IgD-negative memory B cell (primary cell): ENCODE measurements at regions not wholly inside any gene's neighbourhood (a gene's known extent, or its start where the extent isn't known, plus 50 kb on each side); places are given as distances from the start of the nearest gene placed in this dataset.
"Not testable (repeated sequence)": the region's sequence is repeated elsewhere in the genome, so short reads cannot be mapped to it uniquely, and the experiment has no call there.

Experiments
- H3K27ac Mint-ChIP-seq, 3 donors: one replicate each; pipeline ENCODE4 v1.8.0; 2020 to 2022; ENCODE audit warnings: mild to moderate bottlenecking in 3 of 3, mixed read lengths in 3 of 3, moderate library complexity in 1 of 3
- H3K27me3 Mint-ChIP-seq: one replicate; pipeline ENCODE4 v1.8.0; 2021; ENCODE audit warnings: mixed read lengths
- H3K36me3 Mint-ChIP-seq: one replicate; pipeline ENCODE4 v1.8.0; 2020; ENCODE audit warnings: mild to moderate bottlenecking, mixed read lengths
- H3K4me1 Mint-ChIP-seq, 3 donors: one replicate each; pipeline ENCODE4 v1.8.0; 2020 to 2022; ENCODE audit warnings: mixed read lengths in 3 of 3, mild to moderate bottlenecking in 1 of 3
- H3K4me3 Mint-ChIP-seq, 4 donors: one replicate each; pipeline ENCODE4 v1.8.0; 2020 to 2022; ENCODE audit warnings: mild to moderate bottlenecking in 4 of 4, mixed read lengths in 4 of 4, moderate library complexity in 3 of 4
- H3K9me3 Mint-ChIP-seq, 3 donors: one replicate each; pipeline ENCODE4 v1.8.0; 2020 to 2021; ENCODE audit warnings: mixed read lengths in 3 of 3, mild to moderate bottlenecking in 1 of 3

GRCh38 chr5:159797261-159797970 is 118.9 kb upstream of the ADRA1B start:
- Mint-ChIP-seq H3K36me3 (no peaks in the 10 kb centered on the region), H3K9me3 (no peaks in the 10 kb centered on the region), H3K27ac (peak overlapping the region in 1 of 3 donors; percentile 48)

GRCh38 chr5:159799701-159800100 is 116.6 kb upstream of the ADRA1B start:
- Mint-ChIP-seq H3K9me3 (no peaks in the 10 kb centered on the region), H3K36me3 (no peaks in the 10 kb centered on the region), H3K4me1 (peaks cover 5 to 16% (median 5%) of the 10 kb centered on the region in 3 donors), H3K27ac (no peak overlapping the region), H3K27me3 (peaks cover 2% of the 10 kb centered on the region), H3K4me3 (no peak overlapping the region)

More at GRCh38 chr5:159797261-159797970, 118.9 kb upstream of the ADRA1B start:
- Mint-ChIP-seq H3K4me3 (no peak overlapping the region), H3K4me1 (peaks cover under 1 to 10% (median 3%) of the 10 kb centered on the region in 3 donors), H3K27me3 (peaks cover 2% of the 10 kb centered on the region)

DNA sequence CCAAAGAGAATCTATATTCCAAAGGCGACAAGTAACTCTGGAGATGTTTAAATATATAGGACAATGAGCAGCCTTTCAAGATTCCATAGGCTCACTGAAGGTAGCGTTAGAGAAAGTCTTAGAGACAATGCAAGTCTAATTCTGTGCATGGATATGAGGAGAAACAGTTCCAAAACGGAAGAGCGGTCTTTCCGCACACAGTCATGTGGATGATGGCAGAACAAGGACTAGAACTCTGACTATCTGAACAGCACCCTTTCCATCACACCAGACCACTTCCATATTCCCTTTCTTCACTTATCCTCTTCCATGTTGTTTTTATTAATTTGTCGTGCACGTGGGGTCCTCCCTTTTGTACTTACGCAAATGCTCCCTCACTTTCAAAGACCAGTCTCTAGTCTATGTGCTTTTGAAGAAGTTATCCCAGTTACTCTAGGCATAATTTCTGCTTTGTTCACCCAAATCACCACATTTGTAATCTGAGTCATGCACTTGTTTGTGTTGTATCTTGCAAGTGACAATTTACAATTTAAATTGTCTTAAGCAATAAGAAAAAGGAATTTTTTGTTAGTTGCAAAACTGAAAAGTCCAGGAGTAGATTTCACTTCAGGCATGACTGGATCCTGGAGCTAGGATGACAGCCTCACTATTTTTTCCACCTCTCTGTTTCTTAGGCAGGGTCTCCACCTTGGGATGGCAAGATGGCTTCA is 116.0 kb upstream of the ADRA1B start:
- Mint-ChIP-seq H3K27me3 (peaks cover 2% of the 10 kb centered on the region), H3K4me1 (peaks cover 5 to 16% (median 7%) of the 10 kb centered on the region in 3 donors), H3K36me3 (no peaks in the 10 kb centered on the region), H3K27ac (no peak overlapping the region), H3K9me3 (no peaks in the 10 kb centered on the region), H3K4me3 (no peak overlapping the region)

GRCh38 chr5:159801303-159801702 is 115.0 kb upstream of the ADRA1B start:
- Mint-ChIP-seq H3K4me3 (no peak overlapping the region), H3K36me3 (no peaks in the 10 kb centered on the region), H3K4me1 (peaks cover 5 to 16% (median 7%) of the 10 kb centered on the region in 3 donors), H3K9me3 (no peaks in the 10 kb centered on the region), H3K27ac (no peak overlapping the region), H3K27me3 (peaks cover 2% of the 10 kb centered on the region)

DNA sequence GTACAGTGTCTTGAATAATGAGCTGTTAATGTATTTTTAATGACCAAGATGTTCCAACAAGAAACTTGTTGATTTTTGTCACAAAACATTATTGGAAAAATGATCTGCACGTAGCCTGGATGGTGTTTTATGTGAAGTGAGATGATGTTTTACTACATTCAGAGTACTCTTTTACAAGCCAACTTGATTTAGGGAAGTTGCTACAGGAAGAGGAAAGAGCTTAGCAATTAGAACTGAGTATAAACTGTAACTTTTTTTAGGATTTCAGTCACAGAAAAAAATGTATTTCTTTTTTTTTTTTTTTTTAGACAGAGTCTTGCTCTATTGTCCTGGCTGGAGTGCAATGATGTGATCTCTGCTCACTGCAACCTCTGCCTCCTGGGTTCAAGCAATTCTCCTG is 113.6 kb upstream of the ADRA1B start:
- peaks cover 0 to 2% (median 0%) of the 10 kb centered on the region in 3 donors for H3K9me3 Mint-ChIP-seq
- no peak overlapping the region for H3K27ac Mint-ChIP-seq
- H3K27me3 Mint-ChIP-seq, result peaks cover 6% of the 10 kb centered on the region
- no peaks in the 10 kb centered on the region for H3K36me3 Mint-ChIP-seq
- H3K4me1 Mint-ChIP-seq, result peaks cover 5 to 13% (median 7%) of the 10 kb centered on the region in 3 donors
- H3K4me3 Mint-ChIP-seq, result peak overlapping the region in 2 of 4 donors; percentile 38 to 61

GRCh38 chr5:159804121-159804520 is 112.2 kb upstream of the ADRA1B start:
- Mint-ChIP-seq H3K9me3 (peaks cover 0 to 2% (median 0%) of the 10 kb centered on the region in 3 donors), H3K4me3 (no peak overlapping the region), H3K36me3 (no peaks in the 10 kb centered on the region), H3K27me3 (peaks cover 6% of the 10 kb centered on the region), H3K4me1 (peaks cover 5 to 9% (median 5%) of the 10 kb centered on the region in 3 donors), H3K27ac (no peak overlapping the region)

GRCh38 chr5:159805021-159805420 is 111.3 kb upstream of the ADRA1B start:
- H3K36me3 Mint-ChIP-seq, result no peaks in the 10 kb centered on the region
- H3K27me3 Mint-ChIP-seq, result peaks cover 6% of the 10 kb centered on the region
- H3K27ac Mint-ChIP-seq, result no peak overlapping the region
- peaks cover 5 to 9% (median 5%) of the 10 kb centered on the region in 3 donors for H3K4me1 Mint-ChIP-seq
- H3K9me3 Mint-ChIP-seq, result peaks cover 0 to 2% (median 0%) of the 10 kb centered on the region in 3 donors
- H3K4me3 Mint-ChIP-seq, result no peak overlapping the region

- not testable (repeated sequence) for H3K36me3 Mint-ChIP-seq, H3K27ac Mint-ChIP-seq, H3K4me3 Mint-ChIP-seq, H3K9me3 Mint-ChIP-seq, H3K4me1 Mint-ChIP-seq, H3K27me3 Mint-ChIP-seq
These were observed 109.1 kb upstream of the ADRA1B start for GRCh38 chr5:159807135-159807534.

DNA sequence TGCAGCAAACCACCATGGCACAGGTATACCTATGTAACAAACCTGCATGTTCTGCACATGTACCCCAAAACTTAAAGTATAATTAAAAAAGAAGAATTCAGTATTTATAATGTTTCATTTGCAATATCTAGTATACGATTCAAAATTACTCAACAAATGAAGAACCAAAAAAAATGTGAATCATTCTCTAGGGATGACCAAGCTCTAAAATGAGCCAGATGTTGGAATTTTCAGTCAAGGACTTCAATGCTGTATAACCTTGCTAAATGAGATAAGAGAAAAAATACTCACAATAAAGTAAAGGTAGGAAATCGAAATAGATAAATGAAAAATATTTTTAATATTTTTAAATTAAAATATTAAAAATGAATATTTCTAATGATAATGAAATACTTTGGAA is 108.7 kb upstream of the ADRA1B start:
- Mint-ChIP-seq H3K36me3 (no peaks in the 10 kb centered on the region), H3K9me3 (peaks cover 0 to 2% (median 0%) of the 10 kb centered on the region in 3 donors), H3K27me3 (peaks cover 4% of the 10 kb centered on the region), H3K4me1 (peaks cover 3 to 5% (median 3%) of the 10 kb centered on the region in 3 donors), H3K4me3 (no peak overlapping the region), H3K27ac (no peak overlapping the region)

DNA sequence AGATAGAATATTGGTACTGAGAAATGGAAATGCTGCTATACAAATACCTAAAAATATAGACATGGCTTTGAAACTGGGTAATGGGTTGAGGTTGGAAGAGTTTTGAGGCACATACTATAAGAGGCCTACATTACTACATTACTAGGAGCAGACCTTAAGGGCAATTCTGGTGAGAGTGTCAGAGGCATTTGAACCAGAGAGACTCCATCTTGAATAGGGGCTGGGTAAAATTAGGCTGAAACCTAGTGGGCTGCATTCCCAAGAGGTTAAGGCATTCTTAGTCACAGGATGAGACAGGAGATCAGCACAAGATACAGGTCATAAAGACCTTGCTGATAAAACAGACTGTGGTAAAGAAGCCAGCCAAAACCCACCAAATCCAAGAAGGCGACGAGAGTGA is 104.6 kb upstream of the ADRA1B start:
- Mint-ChIP-seq H3K9me3 (peaks cover 0 to 5% (median 0%) of the 10 kb centered on the region in 3 donors), H3K27ac (no peak overlapping the region), H3K4me3 (no peak overlapping the region), H3K4me1 (peaks cover 0 to 2% (median 0%) of the 10 kb centered on the region in 3 donors), H3K27me3 (peaks cover 4% of the 10 kb centered on the region), H3K36me3 (peaks cover 3% of the 10 kb centered on the region)

GRCh38 chr5:159812759-159813158 is 103.5 kb upstream of the ADRA1B start:
- H3K27me3 Mint-ChIP-seq, H3K9me3 Mint-ChIP-seq, H3K4me3 Mint-ChIP-seq, H3K36me3 Mint-ChIP-seq, H3K4me1 Mint-ChIP-seq: not testable (repeated sequence)
- peak overlapping the region in 1 of 3 donors; percentile 43 for H3K27ac Mint-ChIP-seq

GRCh38 chr5:159814222-159814621 is 102.1 kb upstream of the ADRA1B start:
- Mint-ChIP-seq H3K36me3 (peaks cover 3% of the 10 kb centered on the region), H3K27ac (no peak overlapping the region), H3K4me1 (peaks cover 0 to 2% (median 0%) of the 10 kb centered on the region in 3 donors), H3K27me3 (peaks cover 2% of the 10 kb centered on the region), H3K4me3 (no peak overlapping the region), H3K9me3 (peaks cover 0 to 3% (median 0%) of the 10 kb centered on the region in 3 donors)

DNA sequence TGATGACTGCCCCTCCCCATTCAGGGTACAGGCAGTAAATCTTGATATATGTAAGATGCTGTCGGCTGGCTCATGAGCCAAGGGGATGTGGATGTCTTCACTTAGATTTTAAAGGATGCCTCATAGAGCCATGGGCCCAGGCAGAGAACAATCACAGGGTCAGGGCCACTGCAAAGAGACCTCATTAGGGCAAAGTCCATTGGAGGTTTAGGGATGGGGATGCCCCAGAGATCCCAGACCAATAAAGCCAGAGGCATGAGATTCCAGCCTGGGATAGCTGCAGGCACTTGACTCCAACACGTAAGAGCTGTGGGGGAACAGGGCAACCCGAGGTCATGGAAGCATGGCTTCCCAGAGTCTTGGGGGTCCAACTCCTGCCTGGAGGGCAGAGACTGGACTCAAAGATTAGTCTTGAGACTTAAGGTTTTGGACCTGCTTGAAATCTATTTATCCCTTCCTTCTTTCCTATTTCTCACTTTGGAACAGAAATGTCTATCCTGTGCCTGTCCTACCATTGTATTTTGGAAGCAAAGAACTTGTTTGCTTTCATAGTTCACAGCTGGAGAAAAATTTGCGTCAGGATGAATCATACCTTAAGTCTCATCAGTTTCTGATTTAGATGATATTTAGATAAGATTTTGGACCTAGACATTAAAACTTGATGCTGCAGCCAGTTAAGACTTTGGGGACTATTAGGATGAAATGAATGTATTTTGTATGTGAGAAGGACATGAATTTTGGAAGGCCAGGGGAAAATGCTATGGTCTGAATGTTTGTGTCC is 101.3 kb upstream of the ADRA1B start:
- Mint-ChIP-seq H3K9me3 (peaks cover 0 to 3% (median 0%) of the 10 kb centered on the region in 3 donors), H3K36me3 (peaks cover 3% of the 10 kb centered on the region), H3K4me1 (peaks cover 0 to 2% (median 0%) of the 10 kb centered on the region in 3 donors), H3K4me3 (no peak overlapping the region), H3K27ac (no peak overlapping the region), H3K27me3 (peaks cover 2% of the 10 kb centered on the region)

- Mint-ChIP-seq H3K27me3 (peaks cover 2% of the 10 kb centered on the region), H3K9me3 (peaks cover 0 to 3% (median 0%) of the 10 kb centered on the region in 3 donors), H3K36me3 (peaks cover 3% of the 10 kb centered on the region), H3K4me3 (no peak overlapping the region), H3K4me1 (peaks cover 0 to 2% (median 0%) of the 10 kb centered on the region in 3 donors), H3K27ac (no peak overlapping the region)
These were observed 98.8 kb upstream of the ADRA1B start for GRCh38 chr5:159817262-159818029.
